Duodenal mucosa (tissue), 2 donors: ENCODE measurements at regions not wholly inside any gene's neighbourhood (a gene's known extent, or its start where the extent isn't known, plus 50 kb on each side); places are given as distances from the start of the nearest gene placed in this dataset.

ENCODE experiments used
- H3K27ac ChIP-seq: one replicate; pipeline ENCODE4 v1.7.0; 2013; ENCODE audit warnings: low read depth, low read length
- H3K27me3 ChIP-seq, 2 donors: one replicate each; pipeline ENCODE4 v1.7.0; 2013; ENCODE audit warnings: low read length in 2 of 2, control low read depth in 1 of 2; ENCODE audit not compliant: insufficient read depth in 2 of 2, control insufficient read depth in 1 of 2
- H3K36me3 ChIP-seq, 2 donors: one replicate each; pipeline ENCODE4 v1.7.0; 2013; ENCODE audit warnings: low read length in 2 of 2, control low read depth in 1 of 2; ENCODE audit not compliant: insufficient read depth in 2 of 2, control insufficient read depth in 1 of 2
- H3K4me1 ChIP-seq, 2 donors: one replicate each; pipeline ENCODE4 v1.7.0; 2013; ENCODE audit warnings: low read length in 2 of 2, control low read depth in 1 of 2; ENCODE audit not compliant: insufficient read depth in 2 of 2, control insufficient read depth in 1 of 2
- H3K4me3 ChIP-seq, 2 donors: one replicate each; pipeline ENCODE4 v1.7.0; 2013; ENCODE audit warnings: low read length in 2 of 2, low read depth in 1 of 2
- H3K9ac ChIP-seq, 2 donors: one replicate each; pipeline ENCODE4 v1.7.0; 2013; ENCODE audit warnings: low read length in 2 of 2, low read depth in 1 of 2
- H3K9me3 ChIP-seq, 2 donors: one replicate each; pipeline ENCODE4 v1.7.0; 2013; ENCODE audit warnings: low read length in 2 of 2, control low read depth in 1 of 2; ENCODE audit not compliant: control insufficient read depth in 1 of 2

DNA sequence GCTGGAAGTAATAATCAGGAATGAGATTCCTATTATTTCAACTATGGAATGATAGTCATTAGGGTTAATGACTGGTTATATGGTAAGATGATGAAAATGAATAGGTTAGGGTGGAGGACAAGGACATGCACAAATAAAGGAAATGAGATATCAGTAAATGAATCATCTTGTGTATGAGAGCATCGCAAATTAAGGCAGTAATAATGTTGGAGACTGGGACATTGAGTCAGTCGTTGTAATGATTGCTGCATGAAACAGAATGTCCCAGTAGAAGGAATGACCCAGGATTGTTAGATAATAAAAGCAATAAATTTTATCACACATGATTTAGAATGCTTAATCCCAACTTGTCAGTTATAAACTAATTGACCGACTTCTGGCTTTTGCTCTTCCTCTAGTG, 1733.7 kb upstream of the PCDH20 start:
- Histone ChIP-seq H3K36me3 (no peaks in the 10 kb centered on the region), H3K9ac (no peak overlapping the region), H3K4me1 (no peaks in the 10 kb centered on the region), H3K27ac (no peak overlapping the region), H3K4me3 (no peak overlapping the region), H3K27me3 (no peaks in the 10 kb centered on the region), H3K9me3 (peaks cover 3 to 7% of the 10 kb centered on the region in 2 donors)

DNA sequence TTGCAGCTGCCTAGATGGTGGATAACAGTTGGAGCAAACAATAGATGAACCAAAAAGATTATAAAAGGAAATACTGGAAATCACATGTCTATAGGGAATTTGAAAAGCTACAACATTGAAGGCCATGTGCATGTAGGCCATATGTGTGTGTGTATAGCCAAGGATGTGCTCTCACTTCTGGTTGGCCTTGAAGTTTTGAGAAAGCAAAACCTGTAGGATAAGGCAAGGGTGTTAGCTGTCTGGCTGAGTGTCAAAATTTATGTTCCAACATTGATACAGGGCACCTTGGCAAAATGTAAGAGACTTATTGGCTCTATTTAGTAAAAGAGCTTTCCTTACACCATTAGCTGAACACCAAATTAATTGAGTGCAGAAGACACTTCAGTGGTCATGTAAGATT, 1723.6 kb upstream of the PCDH20 start:
- H3K4me1 ChIP-seq: no peaks in the 10 kb centered on the region
- H3K9ac ChIP-seq: no peak overlapping the region
- H3K36me3 ChIP-seq: no peaks in the 10 kb centered on the region
- H3K4me3 ChIP-seq: no peak overlapping the region
- no peak overlapping the region for H3K27ac ChIP-seq
- peaks cover 0 to 2% of the 10 kb centered on the region in 2 donors for H3K9me3 ChIP-seq
- H3K27me3 ChIP-seq: no peaks in the 10 kb centered on the region

DNA sequence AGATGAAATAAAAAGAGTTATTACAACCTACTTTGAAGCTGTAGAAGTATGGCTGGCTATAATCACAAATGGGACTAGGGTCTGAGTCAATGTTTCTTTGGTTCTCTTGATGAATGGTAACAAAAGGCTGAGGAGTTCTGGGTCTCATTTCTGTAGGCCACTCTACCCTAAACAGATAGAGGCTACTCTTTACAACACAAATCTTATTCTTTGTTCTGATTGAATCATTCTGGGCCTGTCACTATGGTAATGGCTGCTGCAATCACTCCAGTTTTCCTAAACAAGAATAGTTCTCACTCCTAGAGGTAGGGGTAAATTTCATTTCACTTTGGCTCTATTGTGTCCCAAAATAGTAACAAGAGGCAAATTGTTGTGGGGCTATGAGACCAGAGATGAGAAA, 1714.3 kb upstream of the PCDH20 start:
- Histone ChIP-seq H3K36me3 (no peaks in the 10 kb centered on the region), H3K4me1 (no peaks in the 10 kb centered on the region), H3K9ac (no peak overlapping the region), H3K4me3 (no peak overlapping the region), H3K9me3 (no peaks in the 10 kb centered on the region), H3K27me3 (no peaks in the 10 kb centered on the region), H3K27ac (no peak overlapping the region)

DNA sequence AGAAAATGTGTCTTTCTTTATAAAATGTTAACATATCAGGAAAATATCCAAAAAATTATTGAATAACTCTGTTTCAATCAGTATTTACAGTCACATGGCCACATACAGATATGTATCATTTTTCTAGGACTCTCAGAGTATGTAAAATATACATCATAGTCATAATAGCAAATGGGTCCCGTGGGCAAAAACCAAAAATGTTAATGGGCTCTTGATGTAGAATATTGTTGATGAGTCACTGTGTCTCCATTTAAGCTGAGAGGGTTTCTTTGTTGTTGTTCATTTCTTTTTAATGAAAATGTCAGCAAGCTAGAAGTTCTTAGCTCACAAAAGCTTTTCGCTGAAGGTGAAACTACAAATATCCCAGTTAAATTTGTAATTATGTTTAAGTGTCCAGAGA, 1713.1 kb upstream of the PCDH20 start:
- H3K27ac ChIP-seq: no peak overlapping the region

DNA sequence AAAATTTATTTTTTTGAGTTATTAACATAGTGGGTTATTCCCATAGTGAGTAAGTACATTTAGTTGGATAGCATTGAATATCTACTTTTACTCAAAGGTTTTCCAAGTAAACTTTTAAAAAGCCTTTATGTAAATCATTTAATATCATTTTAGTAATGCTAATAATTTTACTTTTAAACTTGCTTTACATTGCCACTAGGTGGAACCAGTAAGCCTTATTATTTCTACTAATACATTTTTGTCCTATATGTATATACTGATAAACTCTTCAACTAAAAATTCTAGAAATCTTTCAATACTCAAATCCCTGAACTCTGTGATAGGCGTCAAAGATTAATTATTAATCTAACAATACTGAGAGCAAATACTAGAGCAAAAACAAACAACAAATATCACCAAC, 1709.2 kb upstream of the PCDH20 start:
- H3K9ac ChIP-seq: no peak overlapping the region
- H3K4me3 ChIP-seq: no peak overlapping the region
- no peaks in the 10 kb centered on the region for H3K36me3 ChIP-seq
- H3K27me3 ChIP-seq: no peaks in the 10 kb centered on the region
- no peak overlapping the region for H3K27ac ChIP-seq
- no peaks in the 10 kb centered on the region for H3K9me3 ChIP-seq
- H3K4me1 ChIP-seq: no peaks in the 10 kb centered on the region

More for the DNA sequence above, 1713.1 kb upstream of the PCDH20 start:
- H3K4me1 ChIP-seq: no peaks in the 10 kb centered on the region
- no peak overlapping the region for H3K9ac ChIP-seq
- no peaks in the 10 kb centered on the region for H3K9me3 ChIP-seq
- H3K27me3 ChIP-seq: no peaks in the 10 kb centered on the region
- no peak overlapping the region for H3K4me3 ChIP-seq
- no peaks in the 10 kb centered on the region for H3K36me3 ChIP-seq

GRCh38 chr13:63120883-63121282, 1705.2 kb upstream of the PCDH20 start:
- Histone ChIP-seq H3K4me3 (no peak overlapping the region), H3K9me3 (no peaks in the 10 kb centered on the region), H3K9ac (no peak overlapping the region), H3K36me3 (no peaks in the 10 kb centered on the region), H3K4me1 (no peaks in the 10 kb centered on the region), H3K27me3 (no peaks in the 10 kb centered on the region), H3K27ac (no peak overlapping the region)

GRCh38 chr13:63117710-63118109, 1702.1 kb upstream of the PCDH20 start:
- Histone ChIP-seq H3K4me3 (no peak overlapping the region), H3K9ac (no peak overlapping the region), H3K4me1 (no peaks in the 10 kb centered on the region), H3K27ac (no peak overlapping the region), H3K36me3 (no peaks in the 10 kb centered on the region), H3K9me3 (no peaks in the 10 kb centered on the region), H3K27me3 (no peaks in the 10 kb centered on the region)

- peaks cover 2 to 6% of the 10 kb centered on the region in 2 donors for H3K9me3 ChIP-seq
- no peaks in the 10 kb centered on the region for H3K27me3 ChIP-seq
- no peak overlapping the region for H3K27ac ChIP-seq
- H3K9ac ChIP-seq: no peak overlapping the region
- H3K4me3 ChIP-seq: no peak overlapping the region
- no peaks in the 10 kb centered on the region for H3K4me1 ChIP-seq
- no peaks in the 10 kb centered on the region for H3K36me3 ChIP-seq
Observed at GRCh38 chr13:63112799-63113395, 1697.2 kb upstream of the PCDH20 start.

DNA sequence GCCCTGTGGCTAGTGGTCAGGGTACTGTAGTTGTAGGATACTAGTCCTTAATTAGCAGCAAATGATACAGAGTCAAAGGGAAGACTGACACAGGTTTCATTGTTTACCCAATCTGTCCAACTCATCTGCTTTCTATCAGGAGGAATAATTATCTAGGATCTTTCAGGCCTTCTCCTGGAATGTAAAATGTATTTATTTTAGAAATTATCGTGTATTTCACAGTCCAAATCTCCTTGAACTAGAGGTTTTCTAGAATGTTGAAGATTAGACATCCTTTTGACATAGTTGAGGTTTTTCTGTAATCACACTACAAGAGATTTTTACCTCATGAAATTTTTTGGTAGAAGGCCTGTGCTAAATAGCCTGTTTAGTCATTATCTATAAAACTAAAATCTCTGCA, 1694.8 kb upstream of the PCDH20 start:
- Histone ChIP-seq H3K4me1 (no peaks in the 10 kb centered on the region), H3K27me3 (no peaks in the 10 kb centered on the region), H3K9me3 (peaks cover 2 to 6% of the 10 kb centered on the region in 2 donors), H3K9ac (no peak overlapping the region), H3K27ac (no peak overlapping the region), H3K4me3 (no peak overlapping the region), H3K36me3 (no peaks in the 10 kb centered on the region)

DNA sequence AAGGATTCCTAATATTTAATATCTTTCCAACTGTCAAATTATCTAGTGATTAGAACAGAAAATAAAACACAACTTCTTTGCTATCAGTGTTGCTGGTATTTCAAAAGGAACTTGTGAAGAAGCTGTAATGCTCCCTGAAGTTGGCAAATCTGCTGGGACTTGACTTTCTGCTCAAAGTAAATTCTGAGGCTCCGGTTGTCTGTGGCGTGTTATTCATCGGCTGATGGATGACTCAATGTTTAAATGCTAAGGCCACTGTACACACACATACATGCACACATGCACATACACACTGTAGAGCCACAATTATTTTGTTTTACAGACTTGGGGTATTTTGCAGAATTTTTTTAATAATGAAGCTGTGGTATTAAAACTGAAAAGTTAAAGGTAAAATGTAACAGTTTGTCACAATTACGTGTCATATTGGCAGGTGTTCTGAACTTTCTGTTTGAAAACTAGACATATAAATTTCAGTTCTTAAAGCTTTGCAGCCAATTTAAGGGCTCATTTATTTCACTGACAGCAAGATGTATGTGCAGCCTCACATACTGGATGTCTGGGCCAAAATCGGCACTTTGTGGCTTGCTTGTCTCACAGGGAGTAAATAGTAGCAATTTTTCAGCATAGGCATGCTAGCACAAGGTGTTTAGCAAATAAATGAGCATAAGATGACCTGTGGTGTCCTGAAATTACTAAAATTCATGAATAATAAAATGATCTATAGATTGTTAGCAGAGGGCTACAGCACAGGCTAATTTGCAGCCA, 1691.7 kb upstream of the PCDH20 start:
- no peak overlapping the region for H3K9ac ChIP-seq
- H3K9me3 ChIP-seq: peaks cover 2 to 6% of the 10 kb centered on the region in 2 donors
- no peaks in the 10 kb centered on the region for H3K27me3 ChIP-seq
- no peaks in the 10 kb centered on the region for H3K4me1 ChIP-seq
- H3K4me3 ChIP-seq: no peak overlapping the region
- H3K27ac ChIP-seq: no peak overlapping the region
- no peaks in the 10 kb centered on the region for H3K36me3 ChIP-seq
